GM10266 (cell line): ENCODE measurements at regions not wholly inside any gene's neighbourhood (a gene's known extent, or its start where the extent isn't known, plus 50 kb on each side); places are given as distances from the start of the nearest gene placed in this dataset.

Experiments
- DNase-seq: peaks from one replicate; pipeline ENCODE4 v3.0.0; 2012; ENCODE audit errors: extremely low spot score
- CTCF ChIP-seq: IDR thresholded peaks from 2 replicates; pipeline ENCODE4 v1.5.1; 2012; ENCODE audit warnings: mild to moderate bottlenecking, low read depth; ENCODE audit not compliant: control insufficient read depth, insufficient read depth; ENCODE audit errors: missing control alignments

- no peak for TF ChIP-seq CTCF
- no peak for DNase-seq
These were observed 893.4 kb upstream of the CDH8 start for GRCh38 chr16:62929593-62929992.

GRCh38 chr16:62927122-62927521, 890.9 kb upstream of the CDH8 start:
- DNase-seq, result no peak
- TF ChIP-seq CTCF, result no peak

- TF ChIP-seq CTCF, result no peak
- no peak for DNase-seq
These were observed 890.0 kb upstream of the CDH8 start for GRCh38 chr16:62926121-62926801.

- no peak for DNase-seq
- no peak for TF ChIP-seq CTCF
These were observed 885.7 kb upstream of the CDH8 start for GRCh38 chr16:62921904-62922303.

- no peak for DNase-seq
- TF ChIP-seq CTCF, result no peak
These were observed 877.7 kb upstream of the CDH8 start for GRCh38 chr16:62913924-62914323.

- no peak for DNase-seq
- TF ChIP-seq CTCF, result no peak
These were observed 877.1 kb upstream of the CDH8 start for GRCh38 chr16:62913333-62913732.

GRCh38 chr16:62909597-62909996, 873.4 kb upstream of the CDH8 start:
- TF ChIP-seq CTCF, result no peak
- DNase-seq, result no peak
